ENCODE measurements at regions not wholly inside any gene's neighbourhood (a gene's known extent, or its start where the extent isn't known, plus 50 kb on each side); places are given as distances from the start of the nearest gene placed in this dataset.
A peak's percentile ranks its signal among the peaks of the same experiment; 100 is the strongest.
"Not testable (repeated sequence)": the region's sequence is repeated elsewhere in the genome, so short reads cannot be mapped to it uniquely, and the experiment has no call there.

GRCh38 chr4:107333518-107333917 lies 297.4 kb upstream of the DKK2 start:
- no peaks in the 10 kb centered on the region for H4K20me1 ChIP-seq (ENCODE audit: control insufficient read depth, extremely low read depth, insufficient read depth, low read length)
- H3K4me2 ChIP-seq (ENCODE audit: extremely low read depth, insufficient read depth, low read length), result no peak overlapping the region
- H3K9ac ChIP-seq (ENCODE audit: insufficient read depth, low read length), result no peak overlapping the region
- TF ChIP-seq, protein P1, sequence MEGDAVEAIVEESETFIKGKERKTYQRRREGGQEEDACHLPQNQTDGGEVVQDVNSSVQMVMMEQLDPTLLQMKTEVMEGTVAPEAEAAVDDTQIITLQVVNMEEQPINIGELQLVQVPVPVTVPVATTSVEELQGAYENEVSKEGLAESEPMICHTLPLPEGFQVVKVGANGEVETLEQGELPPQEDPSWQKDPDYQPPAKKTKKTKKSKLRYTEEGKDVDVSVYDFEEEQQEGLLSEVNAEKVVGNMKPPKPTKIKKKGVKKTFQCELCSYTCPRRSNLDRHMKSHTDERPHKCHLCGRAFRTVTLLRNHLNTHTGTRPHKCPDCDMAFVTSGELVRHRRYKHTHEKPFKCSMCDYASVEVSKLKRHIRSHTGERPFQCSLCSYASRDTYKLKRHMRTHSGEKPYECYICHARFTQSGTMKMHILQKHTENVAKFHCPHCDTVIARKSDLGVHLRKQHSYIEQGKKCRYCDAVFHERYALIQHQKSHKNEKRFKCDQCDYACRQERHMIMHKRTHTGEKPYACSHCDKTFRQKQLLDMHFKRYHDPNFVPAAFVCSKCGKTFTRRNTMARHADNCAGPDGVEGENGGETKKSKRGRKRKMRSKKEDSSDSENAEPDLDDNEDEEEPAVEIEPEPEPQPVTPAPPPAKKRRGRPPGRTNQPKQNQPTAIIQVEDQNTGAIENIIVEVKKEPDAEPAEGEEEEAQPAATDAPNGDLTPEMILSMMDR (conservative IDR thresholded peaks at IDR 0.05 in 1 of 2, IDR thresholded peaks at IDR 0.05 in 1 of 2; ENCODE audit: low read depth in 1 of 2, low read length in 2 of 2), result no peak
- TF ChIP-seq EZH2 (IDR thresholded peaks at IDR 0.05; ENCODE audit: low read length, missing control alignments), result no peak
- no peaks in the 10 kb centered on the region for H3K27me3 ChIP-seq (ENCODE audit: control insufficient read depth, insufficient read depth, low read length)
- no peaks in the 10 kb centered on the region for H3K79me2 ChIP-seq (ENCODE audit: control insufficient read depth, insufficient read depth, low read length)
- no peak overlapping the region for H3K4me3 ChIP-seq (replicated peaks in 1 of 4; ENCODE audit: control extremely low read depth in 1 of 4, insufficient read depth in 1 of 4, low read depth in 3 of 4, low read length in 4 of 4)
- H3K9me3 ChIP-seq (ENCODE audit: control insufficient read depth, insufficient read depth, low read depth, low read length), result no peaks in the 10 kb centered on the region
- no peaks in the 10 kb centered on the region for H3K36me3 ChIP-seq (ENCODE audit: control insufficient read depth, insufficient read depth, low read length)
- H3K4me1 ChIP-seq (ENCODE audit: control insufficient read depth, extremely low read depth, insufficient read depth, low read length), result no peaks in the 10 kb centered on the region
- peak in 1 of 2 donors; percentile 42 for DNase-seq (ENCODE audit: low read depth in 2 of 2)
- H2AFZ ChIP-seq (ENCODE audit: low read length), result no peak overlapping the region
- H3K27ac ChIP-seq (ENCODE audit: insufficient read depth, low read length), result no peak overlapping the region

DNA sequence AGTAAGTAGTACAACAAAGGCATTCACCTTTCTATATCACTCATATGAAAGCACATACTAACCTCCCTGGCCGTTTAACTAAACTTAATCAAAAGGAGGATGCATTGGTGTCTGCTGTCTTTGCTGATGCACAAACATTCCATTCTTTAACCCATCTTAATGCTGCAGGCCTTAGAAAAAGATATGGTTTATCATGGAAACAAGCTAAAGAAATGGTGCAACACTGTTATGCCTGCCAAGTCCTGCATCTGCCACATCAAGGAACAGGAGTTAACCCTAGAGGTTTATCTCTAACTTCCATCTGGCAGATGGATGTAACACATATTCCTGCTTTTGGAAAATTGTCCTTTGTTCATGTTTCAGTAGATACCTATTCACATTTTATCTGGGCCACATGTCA lies 296.5 kb upstream of the DKK2 start:
- not testable (repeated sequence) for H3K4me1 ChIP-seq (ENCODE audit: control insufficient read depth, extremely low read depth, insufficient read depth, low read length); H2AFZ ChIP-seq (ENCODE audit: low read length); H3K79me2 ChIP-seq (ENCODE audit: control insufficient read depth, insufficient read depth, low read length); H4K20me1 ChIP-seq (ENCODE audit: control insufficient read depth, extremely low read depth, insufficient read depth, low read length); H3K27me3 ChIP-seq (ENCODE audit: control insufficient read depth, insufficient read depth, low read length); H3K27ac ChIP-seq (ENCODE audit: insufficient read depth, low read length); H3K9ac ChIP-seq (ENCODE audit: insufficient read depth, low read length); H3K36me3 ChIP-seq (ENCODE audit: control insufficient read depth, insufficient read depth, low read length); H3K4me2 ChIP-seq (ENCODE audit: extremely low read depth, insufficient read depth, low read length); H3K4me3 ChIP-seq (replicated peaks in 1 of 4; ENCODE audit: control extremely low read depth in 1 of 4, insufficient read depth in 1 of 4, low read depth in 3 of 4, low read length in 4 of 4); H3K9me3 ChIP-seq (ENCODE audit: control insufficient read depth, insufficient read depth, low read depth, low read length)
- peak in 1 of 2 donors; percentile 23 for DNase-seq (ENCODE audit: low read depth in 2 of 2)

DNA sequence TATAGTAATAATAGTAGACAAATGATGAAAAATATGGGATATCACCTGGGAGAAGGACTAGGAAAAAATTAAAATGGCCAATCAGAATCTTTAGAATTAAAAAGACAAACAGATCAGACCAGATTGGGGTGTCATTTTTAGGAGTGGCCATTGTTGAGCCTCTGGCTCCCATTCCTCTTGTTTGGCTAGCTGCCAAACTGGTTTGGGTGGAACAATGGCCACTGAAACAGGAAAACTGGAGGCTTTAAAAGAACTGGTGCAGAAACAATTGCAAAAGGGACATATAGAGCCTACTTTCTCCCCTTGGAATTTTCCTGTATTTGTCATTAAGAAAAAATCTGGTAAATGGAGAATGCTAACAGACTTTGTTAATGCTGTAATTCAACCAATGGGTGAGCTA lies 294.8 kb upstream of the DKK2 start:
- H3K27me3 ChIP-seq (ENCODE audit: control insufficient read depth, insufficient read depth, low read length), result no peaks in the 10 kb centered on the region
- H2AFZ ChIP-seq (ENCODE audit: low read length), result no peak overlapping the region

More for the DNA sequence above, 294.8 kb upstream of the DKK2 start:
- Histone ChIP-seq H3K27ac (ENCODE audit: insufficient read depth, low read length) (no peak overlapping the region), H3K4me2 (ENCODE audit: extremely low read depth, insufficient read depth, low read length) (no peak overlapping the region), H3K4me3 (replicated peaks in 1 of 4; ENCODE audit: control extremely low read depth in 1 of 4, insufficient read depth in 1 of 4, low read depth in 3 of 4, low read length in 4 of 4) (no peak overlapping the region), H3K36me3 (ENCODE audit: control insufficient read depth, insufficient read depth, low read length) (no peaks in the 10 kb centered on the region), H3K4me1 (ENCODE audit: control insufficient read depth, extremely low read depth, insufficient read depth, low read length) (no peaks in the 10 kb centered on the region), H3K9me3 (ENCODE audit: control insufficient read depth, insufficient read depth, low read depth, low read length) (no peaks in the 10 kb centered on the region), H3K9ac (ENCODE audit: insufficient read depth, low read length) (no peak overlapping the region), H4K20me1 (ENCODE audit: control insufficient read depth, extremely low read depth, insufficient read depth, low read length) (no peaks in the 10 kb centered on the region), H3K79me2 (ENCODE audit: control insufficient read depth, insufficient read depth, low read length) (no peaks in the 10 kb centered on the region)
- TF ChIP-seq EZH2 (IDR thresholded peaks at IDR 0.05; ENCODE audit: low read length, missing control alignments), result no peak
- TF ChIP-seq, protein P1 (conservative IDR thresholded peaks at IDR 0.05 in 1 of 2, IDR thresholded peaks at IDR 0.05 in 1 of 2; ENCODE audit: low read depth in 1 of 2, low read length in 2 of 2), result no peak
- no peak for DNase-seq (ENCODE audit: low read depth in 2 of 2)
